T-helper 17 cell (primary cell): ENCODE measurements at regions not wholly inside any gene's neighbourhood (a gene's known extent, or its start where the extent isn't known, plus 50 kb on each side); places are given as distances from the start of the nearest gene placed in this dataset.

Experiments used
- ATAC-seq: fragments of 150-1000 bp; cut with Tn5 transposase; 2 replicates; pipeline ENCODE4 v1.10.0; 2021; ENCODE audit warnings: mild to moderate bottlenecking, moderate library complexity
- DNase-seq, 3 donors: peaks; one replicate each; pipeline versions ENCODE4 v3.0.0 to v3.0.0-alpha.2; 2020 to 2021
- H3K9me3 ChIP-seq: one replicate; pipeline ENCODE4 v1.7.0; 2013; ENCODE audit warnings: low read length, mild to moderate bottlenecking; ENCODE audit not compliant: control insufficient read depth, poor library complexity, severe bottlenecking
- H3K27ac Mint-ChIP-seq: one replicate; pipeline ENCODE4 v1.8.0; 2022; ENCODE audit warnings: mild to moderate bottlenecking, moderate library complexity, mixed read lengths
- H3K27me3 Mint-ChIP-seq: one replicate; pipeline ENCODE4 v1.8.0; 2022; ENCODE audit warnings: mixed read lengths
- H3K36me3 Mint-ChIP-seq: one replicate; pipeline ENCODE4 v1.8.0; 2022; ENCODE audit warnings: low read depth, mixed read lengths
- H3K4me1 Mint-ChIP-seq: one replicate; pipeline ENCODE4 v1.8.0; 2022; ENCODE audit warnings: mild to moderate bottlenecking, mixed read lengths
- H3K4me3 Mint-ChIP-seq: one replicate; pipeline ENCODE4 v1.8.0; 2022; ENCODE audit warnings: mild to moderate bottlenecking, moderate library complexity, mixed read lengths

GRCh38 chr13:86653009-86653408, 853.8 kb upstream of the SLITRK6 start:
- H3K4me1 Mint-ChIP-seq: no peaks in the 10 kb centered on the region
- H3K4me3 Mint-ChIP-seq: no peak overlapping the region
- no peaks in the 10 kb centered on the region for H3K27me3 Mint-ChIP-seq
- no peaks in the 10 kb centered on the region for H3K9me3 ChIP-seq
- H3K36me3 Mint-ChIP-seq: no peaks in the 10 kb centered on the region
- DNase-seq: no peak
- no peak for ATAC-seq
- H3K27ac Mint-ChIP-seq: no peak overlapping the region

- H3K9me3 ChIP-seq: no peaks in the 10 kb centered on the region
- Mint-ChIP-seq H3K27ac (no peak overlapping the region), H3K27me3 (no peaks in the 10 kb centered on the region), H3K4me1 (no peaks in the 10 kb centered on the region), H3K4me3 (no peak overlapping the region), H3K36me3 (no peaks in the 10 kb centered on the region)
- ATAC-seq (no peak), DNase-seq (no peak)
These were observed 856.3 kb upstream of the SLITRK6 start for GRCh38 chr13:86655561-86655960.

GRCh38 chr13:86660090-86660489, 860.9 kb upstream of the SLITRK6 start:
- Mint-ChIP-seq H3K27me3 (no peaks in the 10 kb centered on the region), H3K27ac (no peak overlapping the region), H3K4me3 (no peak overlapping the region), H3K36me3 (no peaks in the 10 kb centered on the region), H3K4me1 (no peaks in the 10 kb centered on the region)
- DNase-seq (no peak), ATAC-seq (no peak)
- H3K9me3 ChIP-seq: no peaks in the 10 kb centered on the region

DNA sequence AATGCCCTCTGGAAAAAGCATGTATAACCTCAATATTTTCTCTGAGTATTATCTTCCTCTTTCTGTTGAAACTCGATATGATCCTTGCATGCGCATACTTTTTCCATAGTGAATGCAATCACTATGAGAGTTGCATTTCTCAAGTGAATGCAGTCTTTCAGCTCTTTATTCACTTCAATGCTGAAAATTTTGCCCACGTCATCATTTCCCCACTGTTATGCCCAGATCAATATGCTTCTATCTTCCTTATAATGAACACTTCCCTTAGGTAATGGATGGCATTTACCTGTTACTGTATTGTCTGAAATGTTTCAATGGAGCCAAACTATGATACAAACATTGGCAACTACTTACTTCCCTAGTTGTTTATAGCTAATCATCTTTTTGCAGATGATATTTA, 866.6 kb upstream of the SLITRK6 start:
- H3K27ac Mint-ChIP-seq: no peak overlapping the region

DNA sequence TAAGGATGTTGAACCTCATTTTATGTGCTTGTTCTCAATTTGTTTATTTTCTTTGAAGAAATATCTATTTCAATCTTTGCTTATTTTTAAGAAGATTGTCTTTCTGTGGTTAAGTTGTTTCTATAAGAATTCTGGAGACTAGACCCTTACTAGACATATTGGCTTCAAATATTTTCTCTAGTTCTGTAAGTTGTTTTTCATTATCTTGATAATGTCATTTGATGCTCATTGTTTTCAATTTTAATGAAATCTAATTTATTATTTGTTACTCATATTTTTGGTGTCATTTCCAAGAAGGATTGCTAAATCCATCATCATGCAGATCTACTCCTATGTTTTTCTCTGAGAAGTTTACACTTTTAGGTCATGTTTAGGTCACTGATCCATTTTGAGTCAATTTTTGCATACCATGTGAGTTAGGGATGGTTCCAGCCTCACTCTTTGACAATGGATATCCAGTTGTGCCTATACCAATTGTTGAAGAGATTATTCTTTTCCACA, 874.8 kb upstream of the SLITRK6 start:
- H3K9me3 ChIP-seq: no peaks in the 10 kb centered on the region
- DNase-seq: no peak
- H3K27ac Mint-ChIP-seq: no peak overlapping the region
- no peaks in the 10 kb centered on the region for H3K27me3 Mint-ChIP-seq
- no peak overlapping the region for H3K4me3 Mint-ChIP-seq
- no peaks in the 10 kb centered on the region for H3K4me1 Mint-ChIP-seq
- no peaks in the 10 kb centered on the region for H3K36me3 Mint-ChIP-seq
- ATAC-seq: no peak

More for the DNA sequence above, 866.6 kb upstream of the SLITRK6 start:
- Mint-ChIP-seq H3K4me1 (no peaks in the 10 kb centered on the region), H3K4me3 (no peak overlapping the region), H3K36me3 (no peaks in the 10 kb centered on the region), H3K27me3 (no peaks in the 10 kb centered on the region)
- ATAC-seq (no peak), DNase-seq (no peak)
- H3K9me3 ChIP-seq: no peaks in the 10 kb centered on the region

- no peak overlapping the region for H3K27ac Mint-ChIP-seq
- no peaks in the 10 kb centered on the region for H3K36me3 Mint-ChIP-seq
- DNase-seq: no peak
- no peaks in the 10 kb centered on the region for H3K4me1 Mint-ChIP-seq
- no peak overlapping the region for H3K4me3 Mint-ChIP-seq
- no peaks in the 10 kb centered on the region for H3K9me3 ChIP-seq
- H3K27me3 Mint-ChIP-seq: no peaks in the 10 kb centered on the region
- ATAC-seq: no peak
These were observed 882.0 kb upstream of the SLITRK6 start for GRCh38 chr13:86681223-86681622.

- Mint-ChIP-seq H3K27ac (no peak overlapping the region), H3K4me1 (no peaks in the 10 kb centered on the region)
These were observed 885.2 kb upstream of the SLITRK6 start for GRCh38 chr13:86684402-86684801.

GRCh38 chr13:86689911-86690310, 890.7 kb upstream of the SLITRK6 start:
- ATAC-seq (no peak), DNase-seq (no peak)
- H3K4me1 Mint-ChIP-seq: no peaks in the 10 kb centered on the region
- no peaks in the 10 kb centered on the region for H3K36me3 Mint-ChIP-seq
- no peak overlapping the region for H3K27ac Mint-ChIP-seq
- H3K4me3 Mint-ChIP-seq: no peak overlapping the region
- H3K27me3 Mint-ChIP-seq: no peaks in the 10 kb centered on the region
- no peaks in the 10 kb centered on the region for H3K9me3 ChIP-seq

More at GRCh38 chr13:86684402-86684801, 885.2 kb upstream of the SLITRK6 start:
- H3K4me3 Mint-ChIP-seq: no peak overlapping the region
- ATAC-seq: no peak
- H3K36me3 Mint-ChIP-seq: no peaks in the 10 kb centered on the region
- no peak for DNase-seq
- no peaks in the 10 kb centered on the region for H3K9me3 ChIP-seq
- no peaks in the 10 kb centered on the region for H3K27me3 Mint-ChIP-seq

DNA sequence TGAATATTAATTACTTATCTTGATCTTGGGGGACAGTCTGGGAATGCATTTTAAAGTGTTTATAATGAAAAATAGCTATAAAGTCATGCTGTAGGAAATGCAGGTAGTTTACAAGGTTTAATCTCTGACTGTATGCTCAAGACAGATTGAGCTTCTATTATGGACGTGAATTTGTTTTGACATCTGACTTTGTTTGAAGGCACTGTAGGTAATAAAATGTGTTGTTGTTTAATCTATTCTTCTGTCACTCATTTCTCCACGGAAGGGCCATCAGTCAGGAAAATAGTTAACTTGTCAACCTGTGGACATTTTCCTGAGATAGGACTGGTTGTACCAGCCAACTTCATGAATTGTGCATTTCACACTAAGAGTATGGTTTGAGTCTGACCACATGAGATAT, 893.1 kb upstream of the SLITRK6 start:
- DNase-seq: no peak
- Mint-ChIP-seq H3K4me3 (no peak overlapping the region), H3K36me3 (no peaks in the 10 kb centered on the region)

GRCh38 chr13:86710013-86710412, 910.8 kb upstream of the SLITRK6 start:
- no peak for DNase-seq
- Mint-ChIP-seq H3K4me3 (no peak overlapping the region), H3K27me3 (no peaks in the 10 kb centered on the region), H3K36me3 (no peaks in the 10 kb centered on the region), H3K4me1 (no peaks in the 10 kb centered on the region), H3K27ac (no peak overlapping the region)
- ATAC-seq: no peak
- H3K9me3 ChIP-seq: peaks cover 5% of the 10 kb centered on the region

More for the DNA sequence above, 893.1 kb upstream of the SLITRK6 start:
- Mint-ChIP-seq H3K27ac (no peak overlapping the region), H3K27me3 (no peaks in the 10 kb centered on the region), H3K4me1 (no peaks in the 10 kb centered on the region)
- no peaks in the 10 kb centered on the region for H3K9me3 ChIP-seq
- ATAC-seq: no peak

DNA sequence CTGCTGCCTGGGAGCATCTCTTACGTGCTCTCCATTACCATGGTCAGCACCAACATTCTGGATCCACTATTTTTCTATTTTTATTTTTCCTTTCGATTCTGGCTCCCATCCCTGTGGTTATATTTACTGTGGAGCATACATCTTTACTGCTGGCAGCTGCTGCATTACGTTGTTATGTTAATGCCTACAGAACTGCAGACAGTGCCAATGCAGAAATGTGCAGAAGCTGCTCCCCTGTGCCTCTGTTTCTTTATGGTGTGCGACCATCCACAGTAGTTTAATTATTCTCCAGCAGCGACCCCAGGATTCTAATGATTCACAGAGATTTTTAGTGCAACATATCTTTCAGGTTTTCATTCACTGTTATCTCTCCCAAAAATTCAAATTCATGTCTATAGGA, 911.7 kb upstream of the SLITRK6 start:
- ATAC-seq (no peak), DNase-seq (no peak)
- H3K9me3 ChIP-seq: peaks cover 5% of the 10 kb centered on the region
- Mint-ChIP-seq H3K27me3 (no peaks in the 10 kb centered on the region), H3K4me1 (no peaks in the 10 kb centered on the region), H3K4me3 (no peak overlapping the region), H3K36me3 (no peaks in the 10 kb centered on the region), H3K27ac (no peak overlapping the region)

- Mint-ChIP-seq H3K36me3 (no peaks in the 10 kb centered on the region), H3K27ac (no peak overlapping the region), H3K27me3 (no peaks in the 10 kb centered on the region), H3K4me1 (no peaks in the 10 kb centered on the region), H3K4me3 (no peak overlapping the region)
- ATAC-seq (no peak), DNase-seq (no peak)
- H3K9me3 ChIP-seq: peaks cover 5% of the 10 kb centered on the region
These were observed 915.3 kb upstream of the SLITRK6 start for GRCh38 chr13:86714495-86714894.

DNA sequence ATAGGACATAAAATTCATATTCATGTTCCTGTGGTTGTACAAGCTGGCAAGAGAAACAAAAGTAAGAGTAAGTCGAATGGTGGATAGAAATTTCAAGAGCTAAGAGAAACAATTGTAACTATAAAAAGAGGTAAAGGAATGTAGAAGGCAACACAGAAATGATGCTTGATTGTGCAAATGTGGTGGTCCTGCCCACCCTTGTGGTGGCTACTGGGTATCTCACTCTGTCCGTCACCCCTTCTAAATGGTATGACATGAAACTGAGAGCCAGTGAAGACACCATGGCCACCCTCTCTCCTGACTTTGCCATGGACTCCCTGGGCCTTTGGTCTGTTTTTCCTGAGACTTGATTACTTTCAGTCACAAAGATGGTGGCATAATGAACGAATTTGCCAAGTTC, 925.9 kb upstream of the SLITRK6 start:
- Mint-ChIP-seq H3K4me3 (no peak overlapping the region), H3K27ac (no peak overlapping the region), H3K27me3 (no peaks in the 10 kb centered on the region), H3K36me3 (no peaks in the 10 kb centered on the region), H3K4me1 (no peaks in the 10 kb centered on the region)
- DNase-seq (no peak), ATAC-seq (no peak)
- no peaks in the 10 kb centered on the region for H3K9me3 ChIP-seq

DNA sequence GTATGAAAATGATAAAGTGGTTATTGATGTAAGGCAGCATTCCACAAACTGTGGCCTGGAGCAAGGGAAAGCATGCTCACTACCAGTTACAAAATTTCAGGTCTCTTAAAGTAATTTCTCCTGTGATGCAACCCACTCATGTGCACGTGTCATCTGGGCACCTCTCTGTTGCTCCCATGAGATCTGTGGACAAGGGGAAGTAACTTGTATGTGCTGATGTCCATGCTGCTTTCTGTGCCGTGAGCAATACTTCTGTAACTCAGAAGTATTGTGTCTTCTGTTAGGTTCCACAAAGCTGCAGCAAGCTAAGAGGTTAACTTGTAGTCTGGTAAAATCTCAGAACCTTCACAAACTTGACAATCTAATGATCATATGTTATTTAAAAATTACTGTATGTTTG, 930.0 kb upstream of the SLITRK6 start:
- no peak overlapping the region for H3K4me3 Mint-ChIP-seq
- H3K27ac Mint-ChIP-seq: no peak overlapping the region
- no peak for ATAC-seq
- no peak for DNase-seq
- no peaks in the 10 kb centered on the region for H3K27me3 Mint-ChIP-seq
- no peaks in the 10 kb centered on the region for H3K36me3 Mint-ChIP-seq
- H3K4me1 Mint-ChIP-seq: no peaks in the 10 kb centered on the region
- no peaks in the 10 kb centered on the region for H3K9me3 ChIP-seq
